Progenitor cell of endocrine pancreas (in vitro differentiated cells): ENCODE measurements at regions not wholly inside any gene's neighbourhood (a gene's known extent, or its start where the extent isn't known, plus 50 kb on each side); places are given as distances from the start of the nearest gene placed in this dataset.

Experiments
- DNase-seq: peaks from one replicate; pipeline ENCODE4 v3.0.0; 2021; ENCODE audit warnings: low spot score; ENCODE audit not compliant: unreplicated experiment
- H3K27ac Mint-ChIP-seq: 2 replicates; pipeline ENCODE4 v1.8.0; 2021; ENCODE audit warnings: mild to moderate bottlenecking, moderate library complexity, mixed read lengths
- H3K27me3 Mint-ChIP-seq: 2 replicates; pipeline ENCODE4 v1.8.0; 2021; ENCODE audit warnings: mixed read lengths
- H3K36me3 Mint-ChIP-seq: 2 replicates; pipeline ENCODE4 v1.8.0; 2022; ENCODE audit warnings: mixed read lengths; ENCODE audit not compliant: insufficient read depth
- H3K4me1 Mint-ChIP-seq: 2 replicates; pipeline ENCODE4 v1.8.0; 2021; ENCODE audit warnings: low read depth, mixed read lengths
- H3K4me3 Mint-ChIP-seq: 2 replicates; pipeline ENCODE4 v1.8.0; 2021; ENCODE audit warnings: low read depth, mild to moderate bottlenecking, moderate library complexity, mixed read lengths
- H3K9me3 Mint-ChIP-seq: 2 replicates; pipeline ENCODE4 v1.8.0; 2021; ENCODE audit warnings: low read depth, mixed read lengths
- CTCF ChIP-seq: fragments of 200-600 bp; sonication (generic); IDR thresholded peaks from one replicate; pipeline ENCODE4 v1.5.0; 2021; ENCODE audit warnings: antibody characterized with exemption, mild to moderate bottlenecking; ENCODE audit not compliant: unreplicated experiment

GRCh38 chr1:25082216-25082899 lies 149.9 kb downstream of the SYF2 start:
- Mint-ChIP-seq H3K36me3 (no peaks in the 10 kb centered on the region), H3K27ac (no peak overlapping the region), H3K27me3 (peaks cover 10% of the 10 kb centered on the region), H3K9me3 (peaks cover under 1% of the 10 kb centered on the region), H3K4me3 (no peak overlapping the region), H3K4me1 (no peaks in the 10 kb centered on the region)
- DNase-seq = no peak
- no peak for TF ChIP-seq CTCF

GRCh38 chr1:25081496-25081895 lies 150.8 kb downstream of the SYF2 start:
- no peak for DNase-seq
- no peak for TF ChIP-seq CTCF
- Mint-ChIP-seq H3K36me3 (no peaks in the 10 kb centered on the region), H3K9me3 (peaks cover 6% of the 10 kb centered on the region), H3K4me3 (no peak overlapping the region), H3K27me3 (peaks cover 7% of the 10 kb centered on the region), H3K27ac (no peak overlapping the region), H3K4me1 (no peaks in the 10 kb centered on the region)

GRCh38 chr1:25080294-25081209 lies 150.5 kb upstream of the RUNX3 start:
- no peak for TF ChIP-seq CTCF
- Mint-ChIP-seq H3K4me3 (no peak overlapping the region), H3K9me3 (peaks cover 10% of the 10 kb centered on the region), H3K36me3 (no peaks in the 10 kb centered on the region), H3K4me1 (no peaks in the 10 kb centered on the region), H3K27me3 (peaks cover 7% of the 10 kb centered on the region), H3K27ac (no peak overlapping the region)
- no peak for DNase-seq

GRCh38 chr1:25079048-25079447 lies 149.0 kb upstream of the RUNX3 start:
- no peak overlapping the region for H3K4me3 Mint-ChIP-seq
- H3K27me3 Mint-ChIP-seq = peaks cover 4% of the 10 kb centered on the region
- DNase-seq = no peak
- TF ChIP-seq CTCF = no peak
- H3K9me3 Mint-ChIP-seq = peaks cover 10% of the 10 kb centered on the region
- H3K27ac Mint-ChIP-seq = no peak overlapping the region
- no peaks in the 10 kb centered on the region for H3K36me3 Mint-ChIP-seq
- peaks cover 3% of the 10 kb centered on the region for H3K4me1 Mint-ChIP-seq

DNA sequence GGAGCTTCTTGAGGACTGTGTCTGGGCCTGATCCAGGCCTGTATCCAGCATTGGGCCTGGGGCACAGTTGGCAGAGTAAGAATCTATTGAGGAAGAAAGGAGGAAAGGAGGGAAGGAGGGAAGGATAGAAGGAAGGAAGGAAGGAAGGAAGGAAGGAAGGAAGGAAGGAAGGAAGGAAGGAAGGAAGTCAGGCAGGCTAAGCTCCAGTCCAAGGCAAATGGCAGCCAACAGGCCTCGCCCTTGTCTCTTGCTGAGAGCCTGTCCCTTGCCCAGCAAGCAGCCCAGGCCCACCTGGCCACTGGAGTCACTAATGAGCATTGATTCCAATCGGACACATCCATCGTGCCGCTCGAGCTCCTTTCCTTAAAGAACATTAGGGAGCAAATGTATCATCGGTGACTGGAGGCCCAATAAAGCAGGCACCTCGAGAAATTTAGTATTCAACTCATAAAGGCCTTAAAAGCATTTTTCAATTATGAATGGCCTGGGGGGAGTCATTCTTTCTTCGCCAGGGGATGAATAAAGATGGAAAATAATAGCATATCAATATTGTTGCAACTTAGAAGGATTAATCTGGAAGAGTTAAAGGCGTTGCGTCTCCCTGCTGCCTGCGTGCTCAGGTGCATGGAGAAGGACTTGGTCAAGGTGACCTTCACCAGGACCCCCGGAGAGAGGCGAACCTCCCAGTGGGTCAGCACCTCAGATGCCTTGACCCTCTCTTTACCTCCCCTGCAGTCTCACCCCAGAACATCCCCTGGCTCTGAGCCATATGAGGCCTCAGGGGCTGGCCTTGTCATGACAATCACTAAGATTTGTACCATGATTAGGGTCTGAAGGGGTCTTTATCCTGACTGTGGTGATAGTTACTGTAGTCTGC lies 144.5 kb upstream of the RUNX3 start:
- peak overlapping the region; percentile 34 for H3K27ac Mint-ChIP-seq
- H3K27me3 Mint-ChIP-seq = no peaks in the 10 kb centered on the region

More for the DNA sequence above, 144.5 kb upstream of the RUNX3 start:
- Mint-ChIP-seq H3K4me3 (no peak overlapping the region), H3K36me3 (no peaks in the 10 kb centered on the region), H3K9me3 (peaks cover 10% of the 10 kb centered on the region), H3K4me1 (peaks cover 5% of the 10 kb centered on the region)
- TF ChIP-seq CTCF = no peak
- no peak for DNase-seq
